ENCODE measurements at regions not wholly inside any gene's neighbourhood (a gene's known extent, or its start where the extent isn't known, plus 50 kb on each side); places are given as distances from the start of the nearest gene placed in this dataset.

DNA sequence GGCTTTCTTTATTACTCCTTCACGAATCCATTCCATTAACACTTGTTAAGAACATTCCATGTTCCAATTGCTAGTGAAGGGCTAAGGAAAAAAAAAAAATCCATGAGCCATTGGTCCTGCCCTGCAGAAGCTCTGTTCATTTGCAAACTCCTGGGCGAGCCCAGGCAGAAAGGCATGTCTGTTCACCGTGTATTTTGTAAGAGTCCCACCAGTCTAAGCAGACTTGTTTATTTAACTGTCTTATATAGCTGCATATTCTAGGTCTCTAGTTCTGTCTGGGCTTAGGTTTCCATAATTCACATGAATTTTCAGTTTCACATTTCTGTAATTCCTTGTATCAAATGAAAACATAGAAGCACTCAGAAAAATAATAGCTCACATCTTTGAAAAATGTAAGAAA lies 97.4 kb upstream of the POU2AF2 start (continued):
- TF ChIP-seq, protein P1, sequence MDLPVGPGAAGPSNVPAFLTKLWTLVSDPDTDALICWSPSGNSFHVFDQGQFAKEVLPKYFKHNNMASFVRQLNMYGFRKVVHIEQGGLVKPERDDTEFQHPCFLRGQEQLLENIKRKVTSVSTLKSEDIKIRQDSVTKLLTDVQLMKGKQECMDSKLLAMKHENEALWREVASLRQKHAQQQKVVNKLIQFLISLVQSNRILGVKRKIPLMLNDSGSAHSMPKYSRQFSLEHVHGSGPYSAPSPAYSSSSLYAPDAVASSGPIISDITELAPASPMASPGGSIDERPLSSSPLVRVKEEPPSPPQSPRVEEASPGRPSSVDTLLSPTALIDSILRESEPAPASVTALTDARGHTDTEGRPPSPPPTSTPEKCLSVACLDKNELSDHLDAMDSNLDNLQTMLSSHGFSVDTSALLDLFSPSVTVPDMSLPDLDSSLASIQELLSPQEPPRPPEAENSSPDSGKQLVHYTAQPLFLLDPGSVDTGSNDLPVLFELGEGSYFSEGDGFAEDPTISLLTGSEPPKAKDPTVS (IDR thresholded peaks at IDR 0.05; ENCODE audit: low read depth, low read length): no peak
- no peak for TF ChIP-seq SUZ12 (IDR thresholded peaks at IDR 0.05; ENCODE audit: unreplicated experiment)
- no peak for TF ChIP-seq CBFB (IDR thresholded peaks at IDR 0.05; ENCODE audit: low read depth)
- no peak for TF ChIP-seq SUPT20H (IDR thresholded peaks at IDR 0.05; ENCODE audit: borderline replicate concordance, control insufficient read depth, low read depth, low read length)

GRCh38 chr11:111137846-111138245 lies 107.7 kb upstream of the POU2AF2 start:
- FAIRE-seq (no peak), DNase-seq (ENCODE audit: low read depth, low spot score) (no peak), ATAC-seq (no peak)
- H3K4me3 ChIP-seq: no peak overlapping the region
- BruUV-seq (replicated peaks): no TSS peak
- ChIA-PET POLR2A (no interaction called here), SMC1A (ENCODE audit: uncharacterized antibody, unreplicated experiment) (interaction anchor here (0.7 kb wide), 1 partner anchor 1224 kb away, joined by 3 read pairs; no protein-coding TSS in a partner anchor), RAD21 (ENCODE audit: unreplicated experiment) (no interaction called here), CTCF (no interaction called here)
- in situ Hi-C loops (cut with MboI): no loop called here
- intact Hi-C loops (cut with micrococcal nuclease; ENCODE audit: unreplicated experiment): no loop called here
- no peaks in the 10 kb centered on the region for H3K79me2 ChIP-seq (ENCODE audit: control insufficient read depth, insufficient read depth, low read length)
- no peaks in the 10 kb centered on the region for H3K4me1 ChIP-seq (ENCODE audit: control insufficient read depth, insufficient read depth, low read length)
- no peaks in the 10 kb centered on the region for H3K36me3 ChIP-seq (ENCODE audit: control insufficient read depth in 2 of 2, insufficient read depth in 2 of 2, low read length in 1 of 2)
- H3K27me3 ChIP-seq (replicated peaks in 1 of 2; ENCODE audit: control insufficient read depth in 2 of 2, insufficient read depth in 2 of 2, low read length in 1 of 2): peaks cover 2 to 6% of the 10 kb centered on the region in 2 experiments
- 0% methylated on average over 1 of the region's 1 CpG for WGBS (ENCODE audit: insufficient coverage, insufficient replicate concordance, low lambda C conversion rate, missing lambda C conversion rate)
- H3K9ac ChIP-seq (ENCODE audit: control insufficient read depth, insufficient read depth, low read length): no peak overlapping the region
- no peaks in the 10 kb centered on the region for H4K20me1 ChIP-seq (ENCODE audit: control insufficient read depth, insufficient read depth)
- H2AFZ ChIP-seq (ENCODE audit: control insufficient read depth, low read depth, low read length): no peak overlapping the region
- no peak for TF ChIP-seq TCF7 (IDR thresholded peaks at IDR 0.05; ENCODE audit: borderline replicate concordance)
- TF ChIP-seq NR2C1 (IDR thresholded peaks at IDR 0.05): no peak
- no peak for TF ChIP-seq ZNF24 (IDR thresholded peaks at IDR 0.05)
- H3K9me3 ChIP-seq (replicated peaks; ENCODE audit: control insufficient read depth, insufficient read depth, low read length): no peaks in the 10 kb centered on the region
- H3K4me2 ChIP-seq (ENCODE audit: control insufficient read depth, insufficient read depth): no peak overlapping the region
- H3K27ac ChIP-seq (ENCODE audit: control insufficient read depth, insufficient read depth): no peak overlapping the region

Measured in GM12878 (cell line).